GM19240 (cell line): ENCODE measurements at regions not wholly inside any gene's neighbourhood (a gene's known extent, or its start where the extent isn't known, plus 50 kb on each side); places are given as distances from the start of the nearest gene placed in this dataset.

Experiments used
- DNase-seq: peaks from one replicate; pipeline ENCODE4 v3.0.0; 2011; ENCODE audit warnings: low spot score; ENCODE audit not compliant: insufficient read length

DNA sequence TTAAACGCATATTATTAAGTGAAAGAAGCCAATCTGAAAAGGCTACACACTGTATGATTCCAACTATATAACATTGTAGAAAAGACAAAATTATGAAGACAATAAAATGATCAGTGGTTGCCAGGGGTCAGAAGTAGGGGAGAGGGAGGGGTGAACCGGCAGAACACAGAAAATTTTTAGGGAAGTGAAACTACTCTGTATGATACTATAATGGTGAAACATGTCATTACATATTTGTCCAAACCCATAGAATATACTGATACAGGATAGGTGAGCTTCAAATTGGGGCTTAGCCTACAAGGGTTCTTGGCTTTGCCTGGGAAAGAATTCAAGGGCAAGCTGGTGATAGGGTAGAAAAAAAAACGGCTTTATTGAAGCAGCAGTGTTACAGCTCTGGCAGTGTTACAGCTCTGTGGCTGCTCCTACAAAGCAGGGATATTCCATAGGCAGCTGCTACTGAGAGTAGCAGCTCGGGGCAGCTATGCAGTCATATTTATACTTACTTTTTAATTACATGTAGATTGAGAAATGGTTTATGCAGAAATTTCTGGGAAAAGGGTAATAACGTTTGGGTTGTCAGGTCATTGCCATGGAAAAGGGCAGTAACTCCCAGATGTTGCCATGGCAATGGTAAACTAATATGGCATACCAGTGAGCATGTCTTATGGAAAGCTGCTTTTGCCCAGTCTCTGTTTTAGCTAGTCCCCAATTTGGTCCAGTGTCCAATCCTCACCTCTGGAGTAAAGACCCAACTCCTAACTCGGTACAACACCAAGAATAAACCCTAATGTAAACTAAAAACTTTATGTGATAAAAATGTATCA is 125.1 kb upstream of the SLC25A36 start:
- peak; percentile 4 for DNase-seq

- no peak for DNase-seq
Measured at GRCh38 chr3:140821493-140821892, 120.1 kb upstream of the SLC25A36 start.

DNA sequence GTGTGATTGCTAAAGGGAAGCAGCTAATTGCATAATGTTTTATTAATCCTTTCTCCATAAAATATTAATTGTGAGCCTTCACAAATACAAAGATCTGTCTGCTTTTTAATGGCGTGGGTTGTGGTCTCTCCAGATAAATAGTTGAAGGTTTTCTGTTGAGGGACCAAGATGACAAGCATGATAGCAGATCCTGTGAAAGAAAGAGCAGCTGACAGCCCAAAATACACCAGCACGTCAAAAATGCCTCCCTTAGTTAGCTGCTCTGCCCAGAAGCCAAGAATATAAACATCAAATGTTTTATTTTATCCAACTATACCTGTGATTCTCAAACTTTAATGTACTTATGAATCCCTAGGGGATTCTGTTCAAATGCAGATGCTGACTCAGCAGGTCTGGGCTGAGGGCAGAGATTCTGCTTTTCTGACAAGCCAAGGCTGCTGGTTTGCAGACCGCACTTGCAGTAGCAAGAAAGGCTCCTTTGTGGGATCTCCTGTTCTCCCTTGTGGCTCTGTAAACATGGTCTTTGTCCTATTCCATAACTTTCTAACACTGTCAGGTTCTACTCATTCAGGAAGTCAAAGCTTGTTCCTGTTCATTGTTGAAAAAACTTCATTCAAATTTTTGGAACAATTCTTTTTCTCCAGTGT is 119.1 kb upstream of the SLC25A36 start:
- DNase-seq, result no peak

- no peak for DNase-seq
Measured at GRCh38 chr3:140823106-140823505, 118.5 kb upstream of the SLC25A36 start.

DNA sequence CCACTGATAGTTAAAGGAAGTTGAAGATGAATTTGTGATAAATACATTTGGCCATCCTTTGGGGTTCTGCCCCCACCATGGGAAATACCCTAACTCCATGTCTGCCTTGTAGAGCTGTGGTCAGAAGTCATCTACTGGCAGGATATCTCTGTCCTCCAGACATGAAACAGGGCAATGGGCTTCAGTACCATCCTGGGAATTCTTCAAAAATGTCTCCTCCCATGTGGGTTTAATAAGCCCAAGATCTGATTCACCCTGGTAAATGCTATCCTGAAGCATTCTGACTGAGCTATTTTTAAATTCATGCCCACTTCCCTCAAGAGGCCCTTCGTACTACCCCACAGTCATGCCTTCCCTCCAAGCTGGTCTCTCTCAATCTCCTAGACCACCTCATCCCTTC is 113.7 kb upstream of the SLC25A36 start:
- no peak for DNase-seq

GRCh38 chr3:140828585-140828984 is 113.1 kb upstream of the SLC25A36 start:
- no peak for DNase-seq

DNA sequence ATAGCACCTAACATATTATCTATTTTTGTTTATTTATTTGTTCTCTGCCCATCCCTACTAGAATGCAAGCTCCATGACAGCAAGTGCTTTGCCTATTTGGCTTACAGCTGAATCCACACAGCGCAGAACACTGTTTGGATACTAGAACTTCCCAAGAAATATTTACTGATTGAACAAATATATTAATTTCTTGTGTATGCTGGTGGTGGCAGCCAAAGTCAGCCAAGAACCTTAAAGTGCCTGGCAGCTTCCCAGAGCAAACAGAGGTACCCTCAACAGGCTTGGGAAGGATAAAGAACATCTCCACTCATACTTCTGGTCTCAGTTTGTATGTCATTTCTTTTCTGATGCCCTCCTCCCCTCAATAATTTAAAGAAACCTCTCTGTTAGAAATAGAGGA is 111.8 kb upstream of the SLC25A36 start:
- DNase-seq, result no peak

DNA sequence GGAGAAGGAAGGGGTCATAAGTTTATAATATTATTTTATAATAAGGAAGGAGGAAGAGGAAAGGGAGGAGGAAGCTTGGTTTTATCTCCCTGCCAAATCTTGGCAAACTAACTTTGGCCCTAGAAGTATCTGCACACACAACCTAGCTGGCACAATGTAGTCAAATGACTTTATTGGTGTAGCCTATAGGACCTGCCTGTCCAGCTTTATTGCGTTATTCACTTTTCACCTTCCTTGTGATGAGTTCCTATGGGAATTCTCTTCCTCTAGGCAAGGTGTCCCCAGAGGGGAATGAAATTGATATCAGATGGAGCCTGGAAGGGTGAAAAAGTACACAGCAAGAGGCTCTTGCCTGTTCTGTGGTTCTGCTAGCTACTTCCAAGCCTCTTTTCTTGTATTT is 111.2 kb upstream of the SLC25A36 start:
- no peak for DNase-seq

DNA sequence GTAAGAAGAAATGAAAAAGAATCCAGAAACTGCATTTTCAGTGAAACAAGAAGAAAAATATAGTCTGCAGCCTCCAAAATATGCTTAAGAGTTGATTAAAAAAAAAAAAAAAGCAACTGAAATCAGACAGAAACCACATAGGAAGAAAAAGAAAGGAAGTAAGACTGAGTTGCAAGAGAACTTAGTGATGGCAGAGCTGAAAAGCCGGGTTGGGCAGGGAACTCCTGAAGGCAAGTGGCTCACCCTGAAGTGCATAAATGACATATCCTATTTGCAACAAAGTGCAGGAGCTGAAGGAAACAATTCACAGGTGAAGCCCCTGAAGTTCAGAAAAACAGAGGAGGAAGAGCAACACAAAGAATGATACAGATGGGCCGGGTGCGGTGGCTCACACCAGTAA is 108.8 kb upstream of the SLC25A36 start:
- DNase-seq, result no peak

- no peak for DNase-seq
Measured at GRCh38 chr3:140834266-140835037, 107.2 kb upstream of the SLC25A36 start.

GRCh38 chr3:140842984-140843649 is 98.5 kb upstream of the SLC25A36 start:
- DNase-seq, result peak; percentile 50

GRCh38 chr3:140843656-140844055 is 98.0 kb upstream of the SLC25A36 start:
- DNase-seq, result no peak

GRCh38 chr3:140844072-140844471 is 97.6 kb upstream of the SLC25A36 start:
- DNase-seq, result no peak

DNA sequence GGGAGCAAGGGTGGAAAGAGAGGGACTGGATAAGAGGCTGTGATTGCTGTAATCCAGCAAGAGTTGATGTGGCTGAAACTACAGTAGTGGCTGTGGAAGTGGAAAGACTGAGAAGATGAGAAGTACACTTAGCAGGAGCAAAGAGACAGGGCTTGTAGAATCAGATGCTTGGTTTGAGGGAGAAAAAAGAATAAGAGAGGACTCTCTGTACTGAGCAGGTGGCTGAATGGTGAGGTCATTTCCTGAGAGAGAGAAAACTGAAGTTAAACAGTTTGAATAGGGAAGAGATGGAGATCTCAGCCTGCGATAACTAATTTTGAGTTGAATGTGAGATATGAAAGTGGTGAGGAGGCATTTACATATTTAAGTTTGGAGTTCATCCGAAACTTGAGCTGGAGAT is 95.8 kb upstream of the SLC25A36 start:
- no peak for DNase-seq

DNA sequence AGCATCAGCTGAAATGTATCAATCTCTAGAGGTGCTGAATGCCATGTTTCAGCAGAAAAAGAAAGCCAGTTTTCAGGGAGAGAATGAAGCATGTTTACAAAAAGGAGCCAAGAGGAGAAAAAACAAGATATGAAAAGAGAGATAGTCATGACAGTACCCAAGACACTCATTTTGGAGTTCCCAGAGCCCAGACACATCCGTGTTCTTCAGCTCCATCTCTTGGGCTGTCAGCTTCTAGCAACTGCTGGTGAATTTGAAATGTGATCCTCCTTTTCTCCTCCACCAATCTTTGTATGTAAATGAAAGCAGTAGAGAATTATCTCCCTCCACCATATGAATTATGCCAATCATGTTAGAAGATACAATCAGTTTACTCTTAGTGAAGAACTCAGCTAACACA is 93.0 kb upstream of the SLC25A36 start:
- no peak for DNase-seq

DNA sequence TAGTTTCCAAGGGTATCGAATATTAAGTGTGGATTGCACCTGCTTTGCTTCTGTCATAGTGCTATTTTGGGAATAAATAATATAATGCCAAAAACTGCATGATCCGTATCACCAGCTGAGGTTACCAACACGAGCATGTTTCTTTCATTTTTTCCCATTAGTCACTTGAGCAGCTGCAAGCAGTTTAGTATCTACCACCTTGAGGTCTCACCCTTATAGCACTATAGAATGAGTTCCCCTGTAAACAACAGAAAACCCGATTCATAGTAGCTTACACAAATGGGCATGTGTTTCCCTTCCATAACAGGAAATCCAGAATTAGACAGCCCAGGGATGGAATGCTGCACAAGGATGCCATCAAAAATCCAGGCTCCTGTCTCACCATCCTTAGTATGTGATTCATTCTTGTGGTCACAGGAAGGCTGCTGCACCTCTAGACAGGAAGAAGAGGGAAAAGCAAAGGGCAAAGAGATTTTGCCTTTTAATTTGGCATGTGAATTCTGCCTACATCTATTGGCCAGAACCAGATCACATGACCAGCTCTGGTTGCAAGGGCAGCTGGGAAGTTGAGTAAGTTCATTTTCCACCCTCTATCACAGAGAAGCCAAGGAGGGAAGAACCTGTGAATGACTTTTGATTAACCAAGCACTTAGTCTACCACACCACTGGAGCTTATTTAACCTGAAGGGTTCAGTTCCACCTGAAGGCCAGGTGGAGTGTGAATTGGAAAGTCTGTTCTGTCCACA is 91.3 kb upstream of the SLC25A36 start:
- no peak for DNase-seq

DNA sequence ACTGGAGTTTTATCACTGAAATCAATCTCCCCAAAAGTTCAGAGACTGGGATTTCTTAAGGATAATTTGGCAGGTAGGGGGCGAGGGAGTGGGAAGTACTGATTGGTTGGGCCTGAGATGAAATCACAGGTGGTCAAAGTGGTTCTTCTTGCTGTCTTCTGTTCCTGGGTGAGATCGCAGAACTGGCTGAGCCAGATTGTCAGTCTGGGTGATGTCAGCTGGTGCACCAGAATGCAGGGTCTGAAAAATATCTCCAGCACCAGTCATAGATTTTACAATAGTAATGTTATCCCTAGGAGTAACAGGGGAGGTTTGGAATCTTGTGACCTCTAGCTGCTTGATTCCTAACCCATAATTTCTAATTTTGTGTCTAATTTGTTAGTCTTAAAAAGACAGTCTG is 86.7 kb upstream of the SLC25A36 start:
- DNase-seq, result no peak

DNA sequence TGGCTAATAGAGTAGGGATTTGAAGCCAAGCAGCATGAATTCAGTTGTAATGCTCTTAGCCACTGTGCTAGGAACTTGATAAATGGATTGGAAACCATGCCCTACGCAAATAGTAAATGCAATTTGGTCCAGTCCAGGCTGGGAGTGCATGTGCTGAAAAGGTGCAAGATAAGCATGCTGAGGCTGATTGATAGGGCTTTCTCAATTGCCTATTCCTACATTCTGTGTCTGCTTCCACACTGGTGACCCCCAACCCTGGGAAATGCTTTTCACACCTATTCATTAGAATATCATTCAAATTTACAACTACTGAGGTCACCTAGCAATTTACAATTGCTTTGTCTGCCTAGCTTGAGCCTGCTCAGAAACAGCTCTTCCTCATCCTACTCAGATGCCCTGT is 84.7 kb upstream of the SLC25A36 start:
- no peak for DNase-seq

DNA sequence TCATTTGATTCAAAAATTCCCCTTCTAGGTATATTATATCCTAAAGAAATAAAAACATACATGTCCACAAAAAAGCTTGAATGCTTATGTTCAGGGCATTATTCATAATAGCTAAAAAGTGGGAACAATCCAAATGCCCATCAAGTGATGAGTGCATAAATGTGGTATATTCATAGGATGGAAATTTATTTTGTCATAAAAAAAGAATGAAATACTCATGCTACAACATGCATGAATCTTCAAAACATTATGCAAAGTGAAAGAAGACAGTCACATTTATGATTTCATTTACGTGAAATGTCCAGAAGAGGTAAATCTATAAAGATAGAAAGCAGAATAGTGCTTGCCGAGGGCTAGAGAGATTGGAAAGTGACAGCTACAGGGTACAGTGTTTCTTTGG is 83.6 kb upstream of the SLC25A36 start:
- DNase-seq, result no peak

DNA sequence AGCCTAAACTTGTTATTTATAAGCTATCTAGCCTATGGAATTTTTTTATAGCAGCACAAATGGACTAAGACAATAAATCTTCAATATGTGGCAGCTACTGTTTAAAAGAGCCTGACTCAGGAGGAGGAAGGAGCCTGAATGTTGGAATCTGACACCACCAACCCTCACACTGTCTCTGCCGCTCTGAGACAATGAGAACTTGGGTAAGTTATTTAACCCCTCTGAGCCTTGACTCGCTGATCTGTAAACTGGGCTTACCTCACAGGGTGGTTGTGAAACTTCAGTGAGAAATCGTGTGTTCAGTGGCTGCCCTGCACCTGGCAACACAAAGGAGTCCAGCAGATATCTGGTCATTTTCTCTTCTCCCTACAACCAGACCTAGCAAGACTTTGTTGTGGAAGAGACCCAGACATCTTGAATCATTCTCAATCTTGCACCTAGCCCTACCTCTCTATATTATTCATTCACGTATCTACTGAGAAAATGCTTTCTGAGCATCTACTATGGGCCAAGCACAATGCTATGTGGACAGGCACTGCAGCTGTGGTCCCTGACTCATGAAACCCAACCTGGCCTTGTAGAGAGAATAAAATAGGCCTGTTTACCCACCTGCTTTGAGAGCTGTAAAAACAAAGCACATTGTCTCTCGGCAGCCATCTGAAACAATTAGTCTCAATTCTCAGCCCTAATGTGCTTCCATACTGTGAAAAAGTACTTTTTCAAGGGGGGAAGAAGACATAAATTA is 81.9 kb upstream of the SLC25A36 start:
- no peak for DNase-seq
